Glomerular visceral epithelial cell (primary cell): ENCODE measurements at regions not wholly inside any gene's neighbourhood (a gene's known extent, or its start where the extent isn't known, plus 50 kb on each side); places are given as distances from the start of the nearest gene placed in this dataset.

Source experiments
- DNase-seq: peaks from one replicate; pipeline ENCODE4 v3.0.0-alpha.2; 2016; ENCODE audit errors: extremely low spot score

GRCh38 chr13:72168126-72168855 is 301.3 kb upstream of the DACH1 start:
- DNase-seq, result no peak

- no peak for DNase-seq
These were observed 299.2 kb upstream of the DACH1 start for GRCh38 chr13:72166102-72166650.

- no peak for DNase-seq
These were observed 298.3 kb upstream of the DACH1 start for GRCh38 chr13:72165276-72165675.

GRCh38 chr13:72164811-72165210 is 297.8 kb upstream of the DACH1 start:
- DNase-seq, result no peak

GRCh38 chr13:72163678-72164077 is 296.7 kb upstream of the DACH1 start:
- peak; percentile 17 for DNase-seq

- DNase-seq, result no peak
These were observed 294.0 kb upstream of the DACH1 start for GRCh38 chr13:72160977-72161376.

GRCh38 chr13:72156760-72157159 is 289.8 kb upstream of the DACH1 start:
- no peak for DNase-seq

GRCh38 chr13:72153272-72153671 is 286.3 kb upstream of the DACH1 start:
- no peak for DNase-seq

GRCh38 chr13:72151241-72151640 is 284.2 kb upstream of the DACH1 start:
- peak; percentile 27 for DNase-seq

- no peak for DNase-seq
These were observed 283.5 kb upstream of the DACH1 start for GRCh38 chr13:72150502-72150901.

- DNase-seq, result no peak
These were observed 282.7 kb upstream of the DACH1 start for GRCh38 chr13:72149701-72150100.

GRCh38 chr13:72146816-72147215 is 279.8 kb upstream of the DACH1 start:
- no peak for DNase-seq

GRCh38 chr13:72145383-72145782 is 278.4 kb upstream of the DACH1 start:
- no peak for DNase-seq

GRCh38 chr13:72144636-72145035 is 277.6 kb upstream of the DACH1 start:
- no peak for DNase-seq

- DNase-seq, result no peak
These were observed 275.0 kb upstream of the DACH1 start for GRCh38 chr13:72141855-72142519.

GRCh38 chr13:72139192-72139591 is 272.2 kb upstream of the DACH1 start:
- no peak for DNase-seq

GRCh38 chr13:72132075-72132474 is 265.1 kb upstream of the DACH1 start:
- no peak for DNase-seq

- DNase-seq, result no peak
These were observed 262.1 kb upstream of the DACH1 start for GRCh38 chr13:72129117-72129516.

GRCh38 chr13:72127031-72127430 is 260.0 kb upstream of the DACH1 start:
- DNase-seq, result no peak

- no peak for DNase-seq
These were observed 259.4 kb upstream of the DACH1 start for GRCh38 chr13:72126424-72126823.

- no peak for DNase-seq
These were observed 258.6 kb upstream of the DACH1 start for GRCh38 chr13:72125561-72125960.

GRCh38 chr13:72122661-72123255 is 255.8 kb upstream of the DACH1 start:
- no peak for DNase-seq

GRCh38 chr13:72121466-72121865 is 254.5 kb upstream of the DACH1 start:
- DNase-seq, result peak; percentile 33
